Skeletal muscle satellite cell (primary cell): ENCODE measurements at regions not wholly inside any gene's neighbourhood (a gene's known extent, or its start where the extent isn't known, plus 50 kb on each side); places are given as distances from the start of the nearest gene placed in this dataset.
"Not testable (repeated sequence)": the region's sequence is repeated elsewhere in the genome, so short reads cannot be mapped to it uniquely, and the experiment has no call there.

ENCODE experiments used
- H3K27me3 ChIP-seq: 2 replicates; pipeline ENCODE4 v1.7.0; 2013; ENCODE audit warnings: low read length; ENCODE audit not compliant: control insufficient read depth, insufficient read depth
- H3K36me3 ChIP-seq: 2 replicates; pipeline ENCODE4 v1.7.0; 2013; ENCODE audit warnings: mild to moderate bottlenecking, control low read depth, low read length; ENCODE audit not compliant: insufficient read depth
- H3K4me1 ChIP-seq: 2 replicates; pipeline ENCODE4 v1.7.0; 2013; ENCODE audit warnings: low read length; ENCODE audit not compliant: control insufficient read depth, insufficient read depth
- H3K4me2 ChIP-seq: 2 replicates; pipeline ENCODE4 v1.7.0; 2013; ENCODE audit warnings: mild to moderate bottlenecking, low read length
- H3K4me3 ChIP-seq: 2 replicates; pipeline ENCODE4 v1.7.0; 2013; ENCODE audit warnings: low read length
- H3K9ac ChIP-seq: 2 replicates; pipeline ENCODE4 v1.7.0; 2013; ENCODE audit warnings: mild to moderate bottlenecking, low read depth, low read length, moderate library complexity
- H3K9me3 ChIP-seq: replicated peaks from 2 replicates; pipeline ENCODE4 v1.7.0; 2013; ENCODE audit warnings: mild to moderate bottlenecking, control low read depth, low read length

- H3K4me1 ChIP-seq: peaks cover 9% of the 10 kb centered on the region
- no peaks in the 10 kb centered on the region for H3K9me3 ChIP-seq
- H3K4me3 ChIP-seq: no peak overlapping the region
- no peaks in the 10 kb centered on the region for H3K27me3 ChIP-seq
- no peak overlapping the region for H3K9ac ChIP-seq
- no peak overlapping the region for H3K4me2 ChIP-seq
- no peaks in the 10 kb centered on the region for H3K36me3 ChIP-seq
These were observed 257.1 kb upstream of the NRXN1 start for GRCh38 chr2:51289045-51289444.

DNA sequence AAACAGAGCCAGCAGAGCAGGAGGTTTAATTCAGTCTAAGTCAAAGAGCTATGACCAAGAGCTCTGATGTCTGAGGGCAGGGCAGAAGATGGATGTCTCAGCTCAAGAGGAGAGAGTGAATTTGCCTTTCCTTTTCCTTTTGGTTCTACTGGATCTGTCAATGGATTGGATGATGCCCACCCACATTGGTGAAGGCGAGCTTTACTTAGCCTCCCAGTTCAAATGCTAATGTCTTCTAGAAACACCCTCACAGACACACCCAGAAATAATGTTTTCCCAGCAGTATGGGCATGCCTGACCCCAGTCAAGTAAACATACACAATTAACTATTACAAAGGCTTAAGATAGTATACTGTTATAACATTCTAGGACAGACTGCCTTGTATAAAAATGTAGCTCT is 236.3 kb upstream of the NRXN1 start:
- H3K4me3 ChIP-seq: no peak overlapping the region
- H3K27me3 ChIP-seq: no peaks in the 10 kb centered on the region
- H3K9ac ChIP-seq: no peak overlapping the region
- H3K36me3 ChIP-seq: no peaks in the 10 kb centered on the region
- no peaks in the 10 kb centered on the region for H3K9me3 ChIP-seq
- no peaks in the 10 kb centered on the region for H3K4me1 ChIP-seq
- no peak overlapping the region for H3K4me2 ChIP-seq

DNA sequence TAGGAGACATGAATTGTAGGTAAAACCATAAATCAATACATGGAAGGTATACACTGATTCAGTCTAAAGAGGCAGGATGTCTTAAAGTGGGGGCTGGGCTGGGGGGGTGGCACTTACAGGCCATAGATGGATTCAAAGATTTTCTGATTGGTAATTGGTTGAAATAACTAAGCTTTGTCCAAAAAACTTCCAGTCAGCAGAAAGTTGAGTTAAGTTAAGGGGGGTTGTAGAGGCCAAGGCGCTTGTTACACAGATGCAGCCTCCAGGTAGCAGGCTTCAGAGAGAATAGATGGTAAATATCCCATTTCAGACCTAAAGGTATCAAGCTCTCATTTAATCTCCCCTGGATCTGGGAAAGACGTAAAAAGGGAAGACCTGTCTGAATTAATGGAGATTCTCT is 233.6 kb upstream of the NRXN1 start:
- no peak overlapping the region for H3K4me3 ChIP-seq
- H3K4me1 ChIP-seq: no peaks in the 10 kb centered on the region
- H3K36me3 ChIP-seq: no peaks in the 10 kb centered on the region
- no peaks in the 10 kb centered on the region for H3K9me3 ChIP-seq
- no peaks in the 10 kb centered on the region for H3K27me3 ChIP-seq
- H3K4me2 ChIP-seq: no peak overlapping the region
- no peak overlapping the region for H3K9ac ChIP-seq

- H3K9ac ChIP-seq: no peak overlapping the region
- H3K36me3 ChIP-seq: no peaks in the 10 kb centered on the region
- H3K4me3 ChIP-seq: no peak overlapping the region
- H3K4me2 ChIP-seq: no peak overlapping the region
- H3K4me1 ChIP-seq: no peaks in the 10 kb centered on the region
- no peaks in the 10 kb centered on the region for H3K9me3 ChIP-seq
- no peaks in the 10 kb centered on the region for H3K27me3 ChIP-seq
These were observed 232.0 kb upstream of the NRXN1 start for GRCh38 chr2:51263951-51264350.

DNA sequence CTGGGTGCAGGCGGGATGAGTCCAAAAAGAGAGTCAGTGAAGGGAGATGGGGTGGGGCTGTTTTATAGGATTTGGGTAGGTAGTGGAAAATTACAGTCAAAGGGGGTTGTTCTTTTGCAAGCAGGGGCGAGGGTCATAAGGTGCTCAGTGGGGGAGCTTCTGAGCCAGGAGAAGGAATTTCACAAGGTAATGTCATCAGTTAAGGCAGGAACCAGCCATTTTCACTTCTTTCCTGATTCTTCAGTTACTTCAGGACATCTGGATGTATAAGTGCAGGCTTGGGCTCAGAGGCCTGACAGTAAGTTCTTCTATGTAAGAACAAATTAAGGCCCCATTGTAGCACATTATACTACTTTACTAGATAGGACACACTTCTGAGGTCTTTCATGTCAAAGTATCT is 231.2 kb upstream of the NRXN1 start:
- not testable (repeated sequence) for H3K4me2 ChIP-seq, H3K36me3 ChIP-seq, H3K4me1 ChIP-seq, H3K9ac ChIP-seq, H3K4me3 ChIP-seq, H3K27me3 ChIP-seq, H3K9me3 ChIP-seq

- H3K9me3 ChIP-seq: no peaks in the 10 kb centered on the region
- no peak overlapping the region for H3K9ac ChIP-seq
- no peak overlapping the region for H3K4me2 ChIP-seq
- H3K27me3 ChIP-seq: no peaks in the 10 kb centered on the region
- no peaks in the 10 kb centered on the region for H3K36me3 ChIP-seq
- no peaks in the 10 kb centered on the region for H3K4me1 ChIP-seq
- H3K4me3 ChIP-seq: no peak overlapping the region
These were observed 226.4 kb upstream of the NRXN1 start for GRCh38 chr2:51258301-51258700.

- H3K9ac ChIP-seq: no peak overlapping the region
- H3K4me2 ChIP-seq: no peak overlapping the region
- no peaks in the 10 kb centered on the region for H3K36me3 ChIP-seq
- H3K4me3 ChIP-seq: no peak overlapping the region
- no peaks in the 10 kb centered on the region for H3K27me3 ChIP-seq
- H3K4me1 ChIP-seq: no peaks in the 10 kb centered on the region
- H3K9me3 ChIP-seq: no peaks in the 10 kb centered on the region
These were observed 224.8 kb upstream of the NRXN1 start for GRCh38 chr2:51256736-51257135.

GRCh38 chr2:51251356-51251755 is 219.4 kb upstream of the NRXN1 start:
- Histone ChIP-seq H3K36me3 (no peaks in the 10 kb centered on the region), H3K9me3 (no peaks in the 10 kb centered on the region), H3K4me2 (no peak overlapping the region), H3K9ac (no peak overlapping the region), H3K27me3 (no peaks in the 10 kb centered on the region), H3K4me1 (no peaks in the 10 kb centered on the region), H3K4me3 (no peak overlapping the region)

GRCh38 chr2:51247252-51247805 is 215.4 kb upstream of the NRXN1 start:
- Histone ChIP-seq H3K4me3 (no peak overlapping the region), H3K27me3 (no peaks in the 10 kb centered on the region), H3K9ac (no peak overlapping the region), H3K4me2 (no peak overlapping the region), H3K9me3 (no peaks in the 10 kb centered on the region), H3K4me1 (no peaks in the 10 kb centered on the region), H3K36me3 (no peaks in the 10 kb centered on the region)

DNA sequence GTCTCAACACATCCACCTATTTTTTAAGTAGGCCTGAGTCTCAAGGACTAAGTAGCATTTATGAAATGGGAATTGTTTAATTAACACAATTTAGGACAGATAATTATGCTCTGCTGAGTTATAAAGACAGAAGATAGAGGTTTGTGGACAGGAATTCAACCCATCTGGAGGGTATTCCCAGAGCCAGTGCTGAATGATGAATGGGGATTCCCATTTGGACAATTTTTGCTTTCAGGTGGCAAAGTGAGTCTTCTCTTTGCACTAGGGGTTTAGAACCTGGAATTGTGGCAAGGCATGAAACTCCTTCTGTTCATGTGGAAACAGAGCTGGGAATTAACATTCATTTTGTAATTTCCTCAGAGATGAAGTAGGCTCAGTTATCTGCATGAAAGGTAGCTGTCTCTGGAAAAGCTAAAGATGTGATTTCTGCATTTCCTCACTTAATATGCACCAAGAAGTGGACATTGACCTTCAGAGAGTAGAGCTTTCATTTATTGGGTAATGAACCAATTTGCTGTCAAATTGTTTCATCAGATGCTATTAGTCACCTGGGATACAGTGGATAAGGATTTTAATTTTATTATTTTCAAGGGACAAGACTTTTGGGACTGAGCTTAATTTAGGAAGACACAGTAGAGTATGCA is 212.1 kb upstream of the NRXN1 start:
- H3K9ac ChIP-seq: no peak overlapping the region
- H3K36me3 ChIP-seq: no peaks in the 10 kb centered on the region
- H3K4me2 ChIP-seq: no peak overlapping the region

GRCh38 chr2:51237626-51238271 is 205.8 kb upstream of the NRXN1 start:
- Histone ChIP-seq H3K36me3 (no peaks in the 10 kb centered on the region), H3K4me2 (no peak overlapping the region), H3K4me1 (no peaks in the 10 kb centered on the region), H3K27me3 (no peaks in the 10 kb centered on the region), H3K9me3 (no peaks in the 10 kb centered on the region), H3K4me3 (no peak overlapping the region), H3K9ac (no peak overlapping the region)

More for the DNA sequence above, 212.1 kb upstream of the NRXN1 start:
- H3K9me3 ChIP-seq: no peaks in the 10 kb centered on the region
- H3K27me3 ChIP-seq: no peaks in the 10 kb centered on the region
- H3K4me3 ChIP-seq: no peak overlapping the region
- H3K4me1 ChIP-seq: no peaks in the 10 kb centered on the region

DNA sequence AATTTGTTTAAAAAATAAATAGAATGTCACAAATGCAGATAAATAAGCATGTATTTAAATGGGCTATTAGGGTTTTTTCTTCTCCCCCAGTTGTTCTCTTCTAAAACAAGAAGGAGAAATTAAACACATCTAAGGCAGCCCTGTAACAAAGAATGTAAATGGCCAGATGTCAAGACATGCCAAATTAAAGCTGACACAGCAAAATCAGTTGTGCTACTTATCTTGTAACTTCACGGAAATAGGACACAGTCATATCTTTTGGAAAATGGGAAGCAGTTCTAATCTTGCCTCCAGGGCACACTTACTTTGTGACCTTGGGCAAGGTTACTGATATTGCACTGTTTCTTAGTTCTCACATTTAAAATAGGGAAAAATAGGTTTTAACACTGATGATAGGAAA is 200.1 kb upstream of the NRXN1 start:
- no peaks in the 10 kb centered on the region for H3K27me3 ChIP-seq
- no peaks in the 10 kb centered on the region for H3K4me1 ChIP-seq
- no peak overlapping the region for H3K4me2 ChIP-seq
- no peaks in the 10 kb centered on the region for H3K9me3 ChIP-seq
- no peaks in the 10 kb centered on the region for H3K36me3 ChIP-seq
- H3K4me3 ChIP-seq: no peak overlapping the region
- H3K9ac ChIP-seq: no peak overlapping the region
